ENCODE measurements at regions not wholly inside any gene's neighbourhood (a gene's known extent, or its start where the extent isn't known, plus 50 kb on each side); places are given as distances from the start of the nearest gene placed in this dataset.

DNA sequence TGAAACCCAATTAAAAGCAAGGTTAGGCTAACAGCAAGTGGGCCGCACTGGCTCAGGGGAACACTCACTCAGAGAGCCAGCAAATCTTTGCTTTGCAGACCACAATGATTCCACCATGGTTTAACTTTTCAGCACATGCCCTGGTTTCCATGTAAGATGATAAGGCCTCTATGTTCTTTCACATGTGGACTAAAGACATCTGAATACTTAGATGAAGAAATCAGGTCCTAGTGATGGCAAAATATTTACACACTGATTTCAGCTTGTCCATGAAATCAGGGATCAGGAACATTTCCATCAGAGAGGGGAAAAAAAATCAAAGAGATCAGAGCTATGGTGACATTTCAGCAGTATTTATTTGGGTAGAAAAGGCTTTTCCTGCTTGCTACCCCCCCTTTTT is 258.2 kb upstream of the IRX5 start:
- DNase-seq, result no peak

DNA sequence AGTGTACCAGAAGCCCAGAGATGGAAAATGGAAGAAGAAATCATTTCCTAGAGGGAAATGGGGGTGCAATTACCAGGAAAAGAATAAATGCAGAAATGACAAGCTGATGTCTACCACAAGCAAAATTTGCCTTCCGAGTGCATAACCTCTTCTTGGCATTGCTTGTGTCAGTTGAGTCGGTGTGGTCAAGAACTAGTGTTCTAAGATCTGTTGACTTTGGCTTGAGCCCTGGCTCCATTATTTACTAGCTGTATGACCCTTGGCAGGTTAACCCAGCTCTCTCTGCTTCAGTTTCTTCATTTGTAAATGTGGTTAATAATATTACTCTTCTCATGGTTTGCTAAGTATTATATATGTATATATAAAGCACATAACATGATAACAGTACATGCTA is 273.0 kb upstream of the IRX5 start:
- no peak for DNase-seq

- DNase-seq, result peak; percentile 10
These were observed 273.5 kb upstream of the IRX5 start for GRCh38 chr16:54657058-54657708.

- no peak for DNase-seq
These were observed 275.5 kb upstream of the IRX5 start for GRCh38 chr16:54655121-54655590.

DNA sequence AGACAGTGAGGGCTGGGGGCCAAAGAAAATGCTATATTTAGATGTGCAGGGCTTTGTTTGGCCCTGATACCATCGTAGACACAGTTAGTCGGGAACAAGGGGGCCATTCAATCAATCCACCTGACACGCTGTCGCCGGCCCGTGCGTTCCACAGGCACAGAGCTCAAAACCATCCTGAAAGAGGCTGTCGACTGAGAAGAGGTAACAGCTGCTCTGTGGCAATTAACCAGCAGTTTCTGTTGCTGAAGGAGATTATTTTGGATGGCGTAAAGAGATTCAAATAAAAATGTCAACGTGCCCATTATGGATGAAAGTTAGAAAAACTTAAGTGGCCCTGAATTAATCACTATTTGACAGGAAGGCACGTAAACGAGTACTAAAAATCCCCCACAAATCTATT is 276.2 kb upstream of the IRX5 start:
- no peak for DNase-seq

DNA sequence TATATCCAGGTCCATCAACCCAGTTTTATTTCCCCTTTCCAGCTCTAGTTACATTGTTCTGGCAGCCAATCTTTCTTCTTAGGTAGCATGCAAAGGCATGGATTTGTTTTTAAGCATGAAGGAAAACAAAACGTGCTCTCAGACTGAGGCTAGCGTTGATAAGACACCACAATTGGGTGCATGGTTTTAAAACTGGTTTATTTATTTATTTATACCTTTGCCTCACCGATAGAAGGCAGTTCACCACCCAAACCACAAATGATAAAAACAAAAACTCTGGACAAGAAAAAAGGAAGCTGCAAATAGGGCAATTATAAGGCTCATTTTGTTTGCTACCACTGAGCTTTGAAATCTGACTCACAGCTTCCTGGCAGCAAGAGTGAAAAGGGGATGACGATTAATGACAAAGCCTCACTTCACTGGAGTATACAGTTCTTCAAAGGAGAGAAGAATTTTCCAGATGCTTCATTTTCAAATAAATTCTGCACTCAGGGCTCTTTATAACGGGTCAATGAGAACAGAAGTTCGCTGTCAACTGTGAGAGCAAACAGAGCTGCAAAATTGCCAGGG is 278.4 kb upstream of the IRX5 start:
- no peak for DNase-seq

GRCh38 chr16:54651440-54652195 is 279.0 kb upstream of the IRX5 start:
- DNase-seq, result no peak

DNA sequence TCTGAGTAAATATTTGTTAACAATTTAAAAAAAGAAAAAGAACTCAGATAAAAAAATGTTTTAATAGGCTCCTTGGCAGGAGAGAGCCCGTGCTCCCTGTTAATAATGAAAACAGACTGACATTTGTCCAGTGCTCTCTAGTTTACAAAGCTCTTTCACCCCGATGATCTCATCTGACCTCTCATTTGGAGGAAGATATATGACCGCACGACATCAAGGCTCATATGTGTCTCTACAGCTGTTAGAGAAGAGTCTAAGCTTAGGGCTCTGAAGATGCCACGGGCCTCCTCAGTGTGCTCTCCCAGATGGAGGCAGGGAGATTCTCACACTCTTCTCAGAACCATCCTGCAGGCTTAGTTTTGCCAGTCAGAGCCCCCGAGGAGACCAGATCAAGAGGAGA is 280.8 kb upstream of the IRX5 start:
- no peak for DNase-seq

DNA sequence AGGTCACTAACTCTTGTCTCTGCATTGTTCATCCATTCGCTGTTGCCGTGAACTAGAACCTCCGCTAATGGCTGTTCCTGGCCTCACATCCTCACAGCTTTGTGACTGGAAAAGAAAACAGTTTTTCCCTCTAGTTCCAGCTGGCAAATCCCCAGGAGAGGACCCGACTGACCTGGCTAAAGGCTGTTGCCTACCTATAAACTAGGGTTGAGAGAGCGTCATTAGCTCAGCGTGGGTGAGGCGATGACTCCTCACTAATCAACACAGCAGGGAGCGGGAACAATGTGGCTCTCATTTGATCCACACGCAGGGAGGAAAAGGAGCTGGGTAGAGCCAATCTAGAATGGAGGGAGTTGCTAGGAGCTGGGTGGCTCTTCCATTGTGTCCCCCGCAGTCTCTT is 282.1 kb upstream of the IRX5 start:
- no peak for DNase-seq

- no peak for DNase-seq
These were observed 282.9 kb upstream of the IRX5 start for GRCh38 chr16:54647725-54648221.

DNA sequence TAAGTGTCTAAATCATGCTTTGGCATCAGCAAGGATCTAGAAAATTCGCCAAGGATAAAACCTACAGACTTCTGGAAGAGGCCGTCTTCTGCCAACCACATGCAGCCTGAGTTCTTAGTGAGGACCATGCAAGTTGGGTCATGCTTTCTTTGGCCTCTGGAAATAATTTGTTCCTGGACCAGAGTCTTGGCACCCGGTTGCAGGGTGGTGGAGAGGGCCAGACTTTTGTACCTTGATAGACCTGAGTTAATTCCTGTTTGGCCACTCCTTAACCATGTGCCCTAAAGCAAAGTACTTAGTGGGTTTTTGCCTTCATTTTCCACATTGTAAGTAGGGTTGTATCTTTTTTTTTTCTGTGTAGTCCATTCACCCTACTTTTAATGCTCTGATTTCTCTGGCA is 283.4 kb upstream of the IRX5 start:
- no peak for DNase-seq

- DNase-seq, result no peak
These were observed 285.3 kb upstream of the IRX5 start for GRCh38 chr16:54645345-54645744.

GRCh38 chr16:54636221-54636793 is 294.4 kb upstream of the IRX5 start:
- DNase-seq, result no peak

DNA sequence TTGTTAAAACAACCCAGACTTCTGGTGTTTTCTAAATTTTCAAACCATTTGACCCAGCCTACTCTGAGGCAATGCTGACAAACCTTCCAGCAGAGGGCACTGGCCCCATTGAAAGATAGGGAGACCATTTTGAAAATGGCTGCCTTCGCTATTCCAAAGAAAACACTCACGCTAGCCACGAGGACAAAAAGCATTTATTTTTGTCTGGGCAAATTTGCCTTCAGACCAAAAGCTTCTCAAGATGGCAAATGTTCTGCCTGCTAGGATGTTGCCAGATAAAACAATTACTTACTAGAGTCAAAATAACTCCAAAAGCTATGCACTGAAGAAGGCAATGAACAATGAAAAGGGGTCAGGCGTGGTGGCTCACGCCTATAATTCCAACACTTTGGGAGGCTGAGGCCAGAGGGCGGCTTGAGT is 296.7 kb upstream of the IRX5 start:
- peak; percentile 0 for DNase-seq

GRCh38 chr16:54632322-54633220 is 298.1 kb upstream of the IRX5 start:
- DNase-seq, result no peak

- no peak for DNase-seq
These were observed 298.9 kb upstream of the IRX5 start for GRCh38 chr16:54631782-54632181.

- no peak for DNase-seq
These were observed 300.2 kb upstream of the IRX5 start for GRCh38 chr16:54630284-54630967.

- no peak for DNase-seq
These were observed 301.7 kb upstream of the IRX5 start for GRCh38 chr16:54628796-54629625.

- DNase-seq, result no peak
These were observed 303.0 kb upstream of the IRX5 start for GRCh38 chr16:54627616-54628015.

DNA sequence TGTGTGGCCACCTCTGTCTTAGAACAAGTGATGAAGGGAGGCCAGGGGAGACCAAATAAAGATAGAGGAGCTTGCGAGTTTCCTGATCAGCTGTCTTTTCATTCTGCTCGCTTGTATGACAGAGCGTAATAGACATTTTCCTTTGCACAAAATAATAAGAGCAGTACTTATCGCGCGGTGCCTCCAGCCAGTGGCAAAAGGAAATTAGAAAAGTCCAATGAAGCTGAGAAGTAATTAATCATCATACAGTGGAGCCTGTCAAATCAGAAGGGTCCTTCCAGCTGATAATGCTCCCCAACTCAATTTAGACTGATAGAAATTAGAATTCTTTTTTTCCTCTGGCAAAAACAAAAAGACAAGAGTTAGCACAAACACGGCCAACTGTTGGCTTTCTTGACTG is 307.0 kb upstream of the IRX5 start:
- DNase-seq, result no peak

DNA sequence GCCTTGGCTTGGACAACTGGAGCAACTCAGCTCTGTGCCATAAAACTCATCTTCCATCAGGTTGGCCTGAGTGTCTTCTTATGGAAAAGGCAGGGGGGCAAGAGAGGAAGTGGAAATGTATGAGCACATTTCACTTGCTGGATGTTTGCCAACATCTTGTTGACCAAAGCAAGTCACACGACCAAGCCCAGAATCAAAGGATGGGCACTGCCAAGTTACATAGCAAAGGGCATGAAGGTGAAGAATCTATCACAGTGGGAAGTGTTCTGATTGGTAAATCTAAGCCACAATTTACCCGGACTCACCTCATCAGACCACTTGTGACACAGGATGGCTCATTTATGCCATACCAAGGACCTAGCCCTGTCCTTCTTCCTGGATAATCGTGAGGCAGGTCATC is 310.5 kb upstream of the IRX5 start:
- DNase-seq, result no peak

All from inflammatory macrophage treated with lipopolysaccharide for 4 hours (primary cell).